ENCODE measurements at regions not wholly inside any gene's neighbourhood (a gene's known extent, or its start where the extent isn't known, plus 50 kb on each side); places are given as distances from the start of the nearest gene placed in this dataset.

GRCh38 chr10:118141471-118141870 lies 94.7 kb upstream of the RAB11FIP2 start:
- Histone ChIP-seq H3K9me3 (ENCODE audit: low read depth, low read length) (no peaks in the 10 kb centered on the region), H3K36me3 (ENCODE audit: insufficient read depth, low read length) (no peaks in the 10 kb centered on the region), H3K27me3 (ENCODE audit: insufficient read depth, low read length) (no peaks in the 10 kb centered on the region), H3K4me1 (ENCODE audit: insufficient read depth, low read length) (no peaks in the 10 kb centered on the region), H3K27ac (ENCODE audit: low read depth, low read length) (no peak overlapping the region), H2AFZ (ENCODE audit: low read length) (no peak overlapping the region), H3K4me2 (ENCODE audit: insufficient read depth, low read length) (no peak overlapping the region), H4K20me1 (ENCODE audit: insufficient read depth, low read length) (no peaks in the 10 kb centered on the region), H3K79me2 (ENCODE audit: insufficient read depth, low read length) (no peaks in the 10 kb centered on the region), H3K4me3 (ENCODE audit: insufficient read depth, low read length) (no peak overlapping the region)
- no peak for TF ChIP-seq CTCF (IDR thresholded peaks at IDR 0.05; ENCODE audit: extremely low read depth, low read depth, low read length)
- no peak for DNase-seq (ENCODE audit: insufficient read length, low spot score, missing footprints)

GRCh38 chr10:118139321-118139720 lies 92.6 kb upstream of the RAB11FIP2 start:
- H3K36me3 ChIP-seq (ENCODE audit: insufficient read depth, low read length), result no peaks in the 10 kb centered on the region
- no peak overlapping the region for H2AFZ ChIP-seq (ENCODE audit: low read length)
- no peaks in the 10 kb centered on the region for H3K9me3 ChIP-seq (ENCODE audit: low read depth, low read length)
- DNase-seq (ENCODE audit: insufficient read length, low spot score, missing footprints), result no peak
- no peaks in the 10 kb centered on the region for H3K4me1 ChIP-seq (ENCODE audit: insufficient read depth, low read length)
- no peaks in the 10 kb centered on the region for H3K79me2 ChIP-seq (ENCODE audit: insufficient read depth, low read length)
- no peaks in the 10 kb centered on the region for H3K27me3 ChIP-seq (ENCODE audit: insufficient read depth, low read length)
- no peak overlapping the region for H3K4me2 ChIP-seq (ENCODE audit: insufficient read depth, low read length)
- no peaks in the 10 kb centered on the region for H4K20me1 ChIP-seq (ENCODE audit: insufficient read depth, low read length)
- H3K4me3 ChIP-seq (ENCODE audit: insufficient read depth, low read length), result no peak overlapping the region
- no peak overlapping the region for H3K27ac ChIP-seq (ENCODE audit: low read depth, low read length)
- TF ChIP-seq CTCF (IDR thresholded peaks at IDR 0.05; ENCODE audit: extremely low read depth, low read depth, low read length), result no peak

- H3K79me2 ChIP-seq (ENCODE audit: insufficient read depth, low read length), result no peaks in the 10 kb centered on the region
- no peaks in the 10 kb centered on the region for H3K27me3 ChIP-seq (ENCODE audit: insufficient read depth, low read length)
- no peak overlapping the region for H3K4me3 ChIP-seq (ENCODE audit: insufficient read depth, low read length)
- H4K20me1 ChIP-seq (ENCODE audit: insufficient read depth, low read length), result no peaks in the 10 kb centered on the region
- H3K4me1 ChIP-seq (ENCODE audit: insufficient read depth, low read length), result no peaks in the 10 kb centered on the region
- H3K27ac ChIP-seq (ENCODE audit: low read depth, low read length), result no peak overlapping the region
- no peak for TF ChIP-seq CTCF (IDR thresholded peaks at IDR 0.05; ENCODE audit: extremely low read depth, low read depth, low read length)
- no peak overlapping the region for H3K4me2 ChIP-seq (ENCODE audit: insufficient read depth, low read length)
- H2AFZ ChIP-seq (ENCODE audit: low read length), result no peak overlapping the region
- DNase-seq (ENCODE audit: insufficient read length, low spot score, missing footprints), result no peak
- no peaks in the 10 kb centered on the region for H3K36me3 ChIP-seq (ENCODE audit: insufficient read depth, low read length)
- no peaks in the 10 kb centered on the region for H3K9me3 ChIP-seq (ENCODE audit: low read depth, low read length)
Observed at GRCh38 chr10:118128675-118129074, 81.9 kb upstream of the RAB11FIP2 start.

GRCh38 chr10:118118716-118119115 lies 72.0 kb upstream of the RAB11FIP2 start:
- H3K4me1 ChIP-seq (ENCODE audit: insufficient read depth, low read length), result no peaks in the 10 kb centered on the region
- H3K4me2 ChIP-seq (ENCODE audit: insufficient read depth, low read length), result no peak overlapping the region
- no peak for TF ChIP-seq CTCF (IDR thresholded peaks at IDR 0.05; ENCODE audit: extremely low read depth, low read depth, low read length)
- no peaks in the 10 kb centered on the region for H3K79me2 ChIP-seq (ENCODE audit: insufficient read depth, low read length)
- no peaks in the 10 kb centered on the region for H3K9me3 ChIP-seq (ENCODE audit: low read depth, low read length)
- H3K4me3 ChIP-seq (ENCODE audit: insufficient read depth, low read length), result no peak overlapping the region
- no peaks in the 10 kb centered on the region for H3K27me3 ChIP-seq (ENCODE audit: insufficient read depth, low read length)
- H3K36me3 ChIP-seq (ENCODE audit: insufficient read depth, low read length), result no peaks in the 10 kb centered on the region
- no peak overlapping the region for H2AFZ ChIP-seq (ENCODE audit: low read length)
- no peaks in the 10 kb centered on the region for H4K20me1 ChIP-seq (ENCODE audit: insufficient read depth, low read length)
- DNase-seq (ENCODE audit: insufficient read length, low spot score, missing footprints), result no peak
- H3K27ac ChIP-seq (ENCODE audit: low read depth, low read length), result no peak overlapping the region

Measured in osteoblast (primary cell).